Gastrocnemius medialis (tissue), 4 donors: ENCODE measurements at regions not wholly inside any gene's neighbourhood (a gene's known extent, or its start where the extent isn't known, plus 50 kb on each side); places are given as distances from the start of the nearest gene placed in this dataset.
"Not testable (repeated sequence)": the region's sequence is repeated elsewhere in the genome, so short reads cannot be mapped to it uniquely, and the experiment has no call there.

Experiments
- POLR2A ChIP-seq, 2 donors: fragments of 450-650 bp; IDR thresholded peaks; one replicate each; pipeline ENCODE4 v1.6.1; 2017; ENCODE audit warnings: antibody characterized with exemption in 2 of 2, mild to moderate bottlenecking in 2 of 2, moderate library complexity in 2 of 2
- TF ChIP-seq, protein P1 (sequence below), 5 experiments: fragments of 450-650 bp in 3 of 5; fragments of 200-600 bp in 2 of 5; sonication (generic) in 2 of 5; IDR thresholded peaks in 4 of 5; conservative IDR thresholded peaks in 1 of 5; 1 replicate in 4 of 5; 2 replicates in 1 of 5; pipeline ENCODE4 v1.5.1; 2016 to 2019; ENCODE audit warnings: antibody characterized with exemption in 5 of 5, mild to moderate bottlenecking in 3 of 5, moderate library complexity in 3 of 5

DNA sequence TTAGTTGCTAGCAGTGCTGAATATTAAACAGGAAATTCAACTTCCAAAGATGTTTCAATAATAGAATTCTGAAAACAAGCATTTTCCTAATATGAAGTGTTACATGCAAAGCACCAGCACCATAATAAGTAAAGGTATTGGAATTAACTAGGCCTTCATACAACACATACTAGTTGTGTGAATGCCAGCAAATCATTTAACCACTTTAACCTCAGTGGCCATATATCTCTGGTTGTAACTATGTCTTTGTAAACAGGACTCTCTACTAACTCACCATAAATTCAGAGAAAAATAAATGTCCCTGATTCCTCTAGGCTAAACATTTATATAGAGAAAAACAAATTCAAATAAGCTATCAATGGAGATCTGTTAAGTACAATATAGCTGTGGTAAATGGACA, 175.7 kb upstream of the NBPF9 start:
- TF ChIP-seq, protein P1, sequence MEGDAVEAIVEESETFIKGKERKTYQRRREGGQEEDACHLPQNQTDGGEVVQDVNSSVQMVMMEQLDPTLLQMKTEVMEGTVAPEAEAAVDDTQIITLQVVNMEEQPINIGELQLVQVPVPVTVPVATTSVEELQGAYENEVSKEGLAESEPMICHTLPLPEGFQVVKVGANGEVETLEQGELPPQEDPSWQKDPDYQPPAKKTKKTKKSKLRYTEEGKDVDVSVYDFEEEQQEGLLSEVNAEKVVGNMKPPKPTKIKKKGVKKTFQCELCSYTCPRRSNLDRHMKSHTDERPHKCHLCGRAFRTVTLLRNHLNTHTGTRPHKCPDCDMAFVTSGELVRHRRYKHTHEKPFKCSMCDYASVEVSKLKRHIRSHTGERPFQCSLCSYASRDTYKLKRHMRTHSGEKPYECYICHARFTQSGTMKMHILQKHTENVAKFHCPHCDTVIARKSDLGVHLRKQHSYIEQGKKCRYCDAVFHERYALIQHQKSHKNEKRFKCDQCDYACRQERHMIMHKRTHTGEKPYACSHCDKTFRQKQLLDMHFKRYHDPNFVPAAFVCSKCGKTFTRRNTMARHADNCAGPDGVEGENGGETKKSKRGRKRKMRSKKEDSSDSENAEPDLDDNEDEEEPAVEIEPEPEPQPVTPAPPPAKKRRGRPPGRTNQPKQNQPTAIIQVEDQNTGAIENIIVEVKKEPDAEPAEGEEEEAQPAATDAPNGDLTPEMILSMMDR (IDR thresholded peaks at IDR 0.05 in 4 of 5, conservative IDR thresholded peaks at IDR 0.05 in 1 of 5) = not testable (repeated sequence)
- not testable (repeated sequence) for TF ChIP-seq POLR2A (IDR thresholded peaks at IDR 0.05)
